GM21423 (cell line): ENCODE measurements at regions not wholly inside any gene's neighbourhood (a gene's known extent, or its start where the extent isn't known, plus 50 kb on each side); places are given as distances from the start of the nearest gene placed in this dataset.

Experiments used
- ATAC-seq: cut with Tn5 transposase; IDR thresholded peaks from one replicate; pipeline ENCODE4 v1.9.1; 2021; ENCODE audit warnings: mild to moderate bottlenecking, moderate library complexity; ENCODE audit not compliant: unreplicated experiment

- no peak for ATAC-seq
These were observed 1072.3 kb downstream of the RAPGEF2 start for GRCh38 chr4:160175064-160175643.

- ATAC-seq, result no peak
These were observed 1077.3 kb downstream of the RAPGEF2 start for GRCh38 chr4:160180211-160180610.

GRCh38 chr4:160182727-160183126 lies 1079.8 kb downstream of the RAPGEF2 start:
- no peak for ATAC-seq

GRCh38 chr4:160184884-160185283 lies 1082.0 kb downstream of the RAPGEF2 start:
- ATAC-seq, result no peak

- ATAC-seq, result no peak
These were observed 1090.9 kb downstream of the RAPGEF2 start for GRCh38 chr4:160193787-160194186.

GRCh38 chr4:160194716-160195115 lies 1091.8 kb downstream of the RAPGEF2 start:
- no peak for ATAC-seq

GRCh38 chr4:160202802-160203201 lies 1099.9 kb downstream of the RAPGEF2 start:
- no peak for ATAC-seq

- ATAC-seq, result no peak
These were observed 1109.2 kb downstream of the RAPGEF2 start for GRCh38 chr4:160212078-160212477.

- no peak for ATAC-seq
These were observed 1110.5 kb downstream of the RAPGEF2 start for GRCh38 chr4:160213366-160213765.

- ATAC-seq, result no peak
These were observed 1114.5 kb downstream of the RAPGEF2 start for GRCh38 chr4:160217352-160217751.

- ATAC-seq, result no peak
These were observed 1121.2 kb downstream of the RAPGEF2 start for GRCh38 chr4:160224049-160224448.

GRCh38 chr4:160233141-160233540 lies 1130.3 kb downstream of the RAPGEF2 start:
- no peak for ATAC-seq

- ATAC-seq, result no peak
These were observed 1132.4 kb downstream of the RAPGEF2 start for GRCh38 chr4:160235285-160235684.

GRCh38 chr4:160235771-160236170 lies 1132.9 kb downstream of the RAPGEF2 start:
- ATAC-seq, result no peak

GRCh38 chr4:160238790-160239189 lies 1135.9 kb downstream of the RAPGEF2 start:
- no peak for ATAC-seq

- ATAC-seq, result no peak
These were observed 1144.3 kb downstream of the RAPGEF2 start for GRCh38 chr4:160247091-160247656.

GRCh38 chr4:160251522-160252170 lies 1148.8 kb downstream of the RAPGEF2 start:
- no peak for ATAC-seq

- ATAC-seq, result no peak
These were observed 1154.4 kb downstream of the RAPGEF2 start for GRCh38 chr4:160257318-160257717.

GRCh38 chr4:160265014-160265413 lies 1162.1 kb downstream of the RAPGEF2 start:
- no peak for ATAC-seq

GRCh38 chr4:160265836-160266235 lies 1163.0 kb downstream of the RAPGEF2 start:
- no peak for ATAC-seq

- no peak for ATAC-seq
These were observed 1174.0 kb downstream of the RAPGEF2 start for GRCh38 chr4:160276785-160277325.

GRCh38 chr4:160283081-160283480 lies 1180.2 kb downstream of the RAPGEF2 start:
- ATAC-seq, result no peak
